ENCODE measurements at regions not wholly inside any gene's neighbourhood (a gene's known extent, or its start where the extent isn't known, plus 50 kb on each side); places are given as distances from the start of the nearest gene placed in this dataset.
"Not testable (repeated sequence)": the region's sequence is repeated elsewhere in the genome, so short reads cannot be mapped to it uniquely, and the experiment has no call there.

DNA sequence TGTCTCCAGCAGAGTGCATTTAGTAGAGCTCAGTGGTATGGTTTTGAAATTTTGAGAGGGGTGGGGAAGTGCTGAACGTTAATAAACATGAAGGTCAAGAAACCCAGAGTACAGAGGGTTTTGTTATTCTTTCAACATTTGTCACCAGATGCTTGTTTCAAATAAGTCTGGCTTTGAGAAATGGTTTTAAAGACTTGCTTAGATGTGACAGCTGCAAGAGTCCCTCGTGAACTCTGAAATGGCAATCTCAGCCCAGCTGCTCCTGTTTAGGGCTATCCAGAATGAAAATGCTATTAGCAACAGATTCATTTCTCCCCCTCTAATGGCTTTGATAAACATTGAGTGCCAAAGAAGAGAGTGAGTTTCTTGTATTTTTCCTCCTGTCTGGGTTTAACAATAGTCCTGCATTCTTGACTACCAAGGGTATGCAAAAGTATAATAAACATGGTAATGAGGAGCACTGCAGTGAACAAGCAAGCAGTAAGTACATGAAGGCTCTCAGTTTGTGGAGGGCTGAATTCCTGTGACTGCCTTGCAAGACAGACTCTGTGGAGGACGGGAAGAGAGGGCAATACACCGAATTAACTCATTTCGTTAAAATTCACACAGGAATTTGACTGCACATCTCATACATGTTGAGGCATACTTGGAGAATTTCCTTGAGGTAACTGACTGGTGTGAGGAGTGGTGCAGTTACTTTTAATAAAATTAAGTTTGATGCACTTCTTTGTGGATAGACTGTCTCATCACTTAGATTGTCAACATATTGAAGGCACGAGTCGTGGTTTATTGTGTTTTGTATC is 490.9 kb downstream of the REEP3 start:
- Mint-ChIP-seq H3K4me3 (no peak overlapping the region), H3K4me1 (no peaks in the 10 kb centered on the region), H3K9me3 (no peaks in the 10 kb centered on the region), H3K36me3 (no peaks in the 10 kb centered on the region), H3K27me3 (no peaks in the 10 kb centered on the region), H3K27ac (no peak overlapping the region)
- CTCF ChIA-PET, result no interaction called here
- no peak for DNase-seq

DNA sequence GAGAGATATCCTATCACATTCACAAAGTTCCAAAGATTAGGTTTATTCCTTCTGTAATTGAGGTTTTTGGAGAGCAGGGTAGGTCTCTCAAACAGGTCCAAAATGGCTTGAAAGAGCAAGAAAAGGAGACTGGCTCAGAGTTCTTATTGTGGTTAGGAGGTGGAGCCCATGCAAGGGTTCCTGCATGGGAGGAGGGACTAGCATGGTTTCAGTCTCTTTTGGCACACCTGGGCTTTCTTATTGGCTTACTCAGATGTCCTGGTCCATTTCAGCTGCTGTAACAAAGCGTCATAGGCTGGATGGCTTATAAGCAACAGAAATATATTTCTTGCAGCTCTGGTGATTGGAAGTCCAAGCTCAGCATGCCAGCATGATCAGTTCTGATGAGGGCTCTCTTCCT is 493.1 kb downstream of the REEP3 start:
- Mint-ChIP-seq H3K27ac (no peak overlapping the region), H3K27me3 (no peaks in the 10 kb centered on the region), H3K36me3 (no peaks in the 10 kb centered on the region), H3K4me3 (no peak overlapping the region), H3K9me3 (no peaks in the 10 kb centered on the region), H3K4me1 (no peaks in the 10 kb centered on the region)
- CTCF ChIA-PET, result no interaction called here
- no peak for DNase-seq

DNA sequence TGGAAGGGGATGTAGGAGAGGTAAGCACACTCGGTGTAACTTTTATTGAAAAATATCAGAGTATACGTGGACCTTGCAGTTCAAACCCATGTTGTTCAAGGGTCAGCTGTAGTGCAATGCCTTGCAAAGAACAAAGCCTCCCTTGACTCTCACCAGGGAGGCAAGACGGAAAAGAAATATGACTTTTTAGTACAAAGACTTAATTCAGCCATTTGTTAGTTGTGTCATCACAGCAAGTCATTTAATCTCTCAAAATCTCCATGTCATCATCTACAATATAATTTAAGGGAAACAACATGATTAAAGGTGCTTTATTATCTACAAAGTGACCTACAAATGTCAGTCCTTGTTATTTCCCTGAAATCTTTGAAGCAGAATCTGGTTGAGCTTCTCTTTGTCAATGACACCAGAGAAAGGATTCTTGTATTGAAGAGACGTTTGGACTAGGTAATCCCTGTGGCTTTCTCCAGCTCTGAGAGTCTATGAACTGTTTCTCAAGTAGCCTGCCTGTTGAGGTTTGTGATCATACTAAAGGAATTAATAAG is 502.8 kb downstream of the REEP3 start:
- DNase-seq, result no peak
- H3K36me3 Mint-ChIP-seq, result no peaks in the 10 kb centered on the region
- H3K27me3 Mint-ChIP-seq, result no peaks in the 10 kb centered on the region
- no peaks in the 10 kb centered on the region for H3K9me3 Mint-ChIP-seq
- H3K27ac Mint-ChIP-seq, result no peak overlapping the region
- CTCF ChIA-PET, result no interaction called here
- no peaks in the 10 kb centered on the region for H3K4me1 Mint-ChIP-seq
- no peak overlapping the region for H3K4me3 Mint-ChIP-seq

DNA sequence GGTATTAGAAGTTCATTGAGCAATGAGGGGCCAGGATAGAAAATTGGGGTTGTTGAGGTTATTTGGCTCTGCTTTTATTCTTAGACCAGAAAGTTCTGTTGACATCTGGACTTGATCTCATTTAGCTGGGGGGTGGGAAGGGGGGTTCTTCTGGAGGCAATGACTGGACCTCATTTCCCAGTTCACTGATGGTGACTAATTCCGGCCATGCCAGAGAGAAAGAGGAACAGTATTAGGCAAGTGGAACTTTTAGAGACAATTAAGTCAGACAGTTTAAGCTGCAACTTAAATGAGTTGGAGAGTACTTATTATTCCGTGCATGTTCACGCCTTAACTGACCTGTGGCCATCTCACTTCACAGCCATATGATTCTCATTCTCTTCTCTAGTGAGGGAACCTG is 512.5 kb downstream of the REEP3 start:
- Mint-ChIP-seq H3K9me3 (no peaks in the 10 kb centered on the region), H3K4me3 (no peak overlapping the region), H3K4me1 (no peaks in the 10 kb centered on the region), H3K36me3 (no peaks in the 10 kb centered on the region), H3K27me3 (peaks cover 13% of the 10 kb centered on the region), H3K27ac (no peak overlapping the region)
- CTCF ChIA-PET, result interaction anchor here (1.2 kb wide), 1 partner anchor 9 kb away, joined by 3 read pairs; no protein-coding TSS in a partner anchor
- no peak for DNase-seq

DNA sequence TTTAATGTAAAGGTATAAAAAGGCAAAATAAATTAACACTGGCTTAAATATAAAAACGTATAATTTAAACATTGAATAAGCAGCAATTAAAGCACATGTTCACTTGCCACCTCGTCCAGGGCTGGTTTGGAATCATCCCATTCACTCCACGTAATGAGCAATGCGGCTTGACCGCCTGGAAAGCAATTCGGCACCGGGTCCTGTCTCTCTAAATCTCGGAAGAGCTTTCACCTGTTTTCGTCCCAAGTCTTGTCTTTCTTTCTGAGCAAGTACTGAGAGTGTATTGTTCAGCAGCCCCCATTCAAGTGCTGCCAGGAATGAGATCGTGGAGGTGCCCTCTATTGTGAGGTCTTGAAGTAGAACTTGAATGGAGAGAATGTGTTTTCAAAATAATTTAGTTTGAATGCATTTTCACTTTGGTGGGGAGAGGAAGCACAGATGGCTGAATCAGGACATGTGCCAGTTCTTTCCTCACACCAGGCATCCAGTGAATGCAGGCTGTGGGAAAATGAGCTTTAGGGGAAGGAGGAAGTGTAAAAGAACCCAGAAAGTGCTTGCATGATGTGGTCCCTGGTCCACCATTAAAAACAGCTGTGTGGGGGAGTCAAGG is 515.2 kb downstream of the REEP3 start:
- H3K4me1 Mint-ChIP-seq, result peaks cover 5% of the 10 kb centered on the region
- no peaks in the 10 kb centered on the region for H3K36me3 Mint-ChIP-seq
- peaks cover 9% of the 10 kb centered on the region for H3K27me3 Mint-ChIP-seq
- CTCF ChIA-PET, result no interaction called here
- H3K9me3 Mint-ChIP-seq, result no peaks in the 10 kb centered on the region
- H3K27ac Mint-ChIP-seq, result no peak overlapping the region
- no peak overlapping the region for H3K4me3 Mint-ChIP-seq
- no peak for DNase-seq

DNA sequence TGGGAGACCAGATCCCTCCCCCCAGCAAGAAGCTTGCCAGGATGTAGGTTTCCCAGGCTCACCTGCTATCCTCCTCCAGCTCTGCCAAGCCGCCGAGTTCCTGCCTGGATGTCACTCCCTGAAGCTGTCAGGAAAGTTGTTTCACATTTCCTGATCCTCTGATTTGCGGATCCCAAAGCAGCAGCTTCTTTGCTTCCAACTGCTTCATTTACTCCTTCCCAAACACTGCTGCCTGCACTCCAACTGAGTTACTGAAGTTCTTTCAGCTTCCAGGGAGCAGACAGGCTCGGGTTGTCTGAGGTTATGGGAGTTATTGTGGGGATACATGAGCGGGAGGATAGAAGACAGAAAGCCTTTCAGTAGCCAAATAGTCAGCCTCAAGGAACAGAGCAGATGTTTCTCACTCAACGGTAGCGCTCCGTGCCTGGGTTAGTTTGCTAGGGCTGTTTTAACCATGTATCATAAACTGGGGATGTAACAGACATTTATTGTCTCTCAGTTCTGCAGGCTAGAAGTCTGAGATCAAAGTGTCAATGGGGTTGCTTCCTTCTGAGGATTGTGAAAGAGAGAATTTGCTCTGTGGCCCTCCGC is 516.0 kb downstream of the REEP3 start:
- Mint-ChIP-seq H3K36me3 (no peaks in the 10 kb centered on the region), H3K9me3 (no peaks in the 10 kb centered on the region), H3K27me3 (peaks cover 9% of the 10 kb centered on the region), H3K4me3 (no peak overlapping the region), H3K27ac (no peak overlapping the region), H3K4me1 (peaks cover 5% of the 10 kb centered on the region)
- CTCF ChIA-PET, result no interaction called here
- no peak for DNase-seq

DNA sequence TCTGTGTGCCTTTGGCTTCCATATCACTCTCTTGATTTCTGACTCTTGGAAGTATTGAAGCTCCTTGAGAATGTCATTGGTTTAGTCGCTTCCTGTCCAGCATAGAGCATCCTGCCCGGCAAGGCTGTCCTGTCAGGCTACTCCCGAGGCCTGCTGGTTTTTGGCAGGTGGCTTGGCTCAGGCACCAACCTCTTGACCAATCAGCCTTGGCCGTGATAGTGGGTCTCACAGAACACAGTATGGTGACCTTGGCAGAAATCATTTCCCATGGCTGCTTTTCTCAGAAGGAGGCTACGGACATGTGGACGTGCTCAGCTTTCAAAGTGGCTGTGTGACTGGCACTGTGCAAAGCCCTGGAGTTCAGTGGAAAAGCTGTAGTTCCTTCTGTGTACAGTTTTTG is 516.9 kb downstream of the REEP3 start:
- no peak for DNase-seq
- CTCF ChIA-PET, result no interaction called here
- Mint-ChIP-seq H3K4me3 (no peak overlapping the region), H3K4me1 (peaks cover 5% of the 10 kb centered on the region), H3K36me3 (no peaks in the 10 kb centered on the region), H3K27ac (no peak overlapping the region), H3K9me3 (no peaks in the 10 kb centered on the region), H3K27me3 (peaks cover 9% of the 10 kb centered on the region)

DNA sequence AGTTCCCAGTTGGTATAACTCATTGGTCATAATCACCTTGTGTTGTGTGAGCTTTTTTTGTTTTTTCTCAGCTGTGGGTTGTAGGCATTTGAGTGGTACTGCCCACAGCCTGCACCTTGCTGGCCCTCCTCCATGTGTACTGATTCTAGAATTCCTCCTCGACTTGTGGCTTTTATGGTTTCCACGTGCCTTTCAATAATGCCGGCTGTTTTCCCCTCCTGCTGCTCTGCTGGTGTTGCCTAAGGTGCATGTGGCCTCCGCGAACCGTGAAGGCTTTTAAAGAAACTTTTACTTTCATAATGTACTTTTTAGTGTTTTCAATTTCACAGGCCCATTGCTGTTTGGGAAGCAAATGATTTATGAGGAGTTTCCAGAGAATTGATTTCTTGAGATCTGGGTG is 518.0 kb downstream of the REEP3 start:
- CTCF ChIA-PET, result interaction anchor here (1.2 kb wide), 1 partner anchor 173 kb away, joined by 3 read pairs; no protein-coding TSS in a partner anchor
- no peaks in the 10 kb centered on the region for H3K9me3 Mint-ChIP-seq
- H3K4me3 Mint-ChIP-seq, result no peak overlapping the region
- no peaks in the 10 kb centered on the region for H3K36me3 Mint-ChIP-seq
- peaks cover 5% of the 10 kb centered on the region for H3K4me1 Mint-ChIP-seq
- DNase-seq, result no peak
- peaks cover 9% of the 10 kb centered on the region for H3K27me3 Mint-ChIP-seq
- no peak overlapping the region for H3K27ac Mint-ChIP-seq

DNA sequence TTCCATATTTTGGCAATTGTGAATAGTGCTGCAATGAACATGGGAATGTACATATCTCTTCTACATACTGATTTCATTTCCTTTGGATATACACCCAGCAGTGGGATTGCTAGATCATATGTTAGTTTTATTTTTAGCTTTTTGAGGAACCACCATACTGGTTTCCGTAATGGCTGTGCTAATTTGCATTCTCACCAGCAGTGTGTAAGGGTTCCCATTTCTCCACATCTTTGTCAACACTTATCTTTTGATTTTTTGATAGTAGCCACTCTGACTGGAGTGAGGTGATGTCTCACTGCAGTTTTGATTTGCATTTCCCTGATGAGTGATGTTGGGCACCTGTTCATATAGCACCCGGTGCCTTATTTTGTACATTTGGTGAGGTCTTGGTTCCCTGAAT is 519.6 kb downstream of the REEP3 start:
- no peak overlapping the region for H3K4me3 Mint-ChIP-seq
- CTCF ChIA-PET, result interaction anchor here (0.8 to 3.1 kb wide), 7 partner anchors 9 to 174 kb away, joined by 3 to 12 read pairs (median 4); no protein-coding TSS in a partner anchor
- H3K27ac Mint-ChIP-seq, result no peak overlapping the region

DNA sequence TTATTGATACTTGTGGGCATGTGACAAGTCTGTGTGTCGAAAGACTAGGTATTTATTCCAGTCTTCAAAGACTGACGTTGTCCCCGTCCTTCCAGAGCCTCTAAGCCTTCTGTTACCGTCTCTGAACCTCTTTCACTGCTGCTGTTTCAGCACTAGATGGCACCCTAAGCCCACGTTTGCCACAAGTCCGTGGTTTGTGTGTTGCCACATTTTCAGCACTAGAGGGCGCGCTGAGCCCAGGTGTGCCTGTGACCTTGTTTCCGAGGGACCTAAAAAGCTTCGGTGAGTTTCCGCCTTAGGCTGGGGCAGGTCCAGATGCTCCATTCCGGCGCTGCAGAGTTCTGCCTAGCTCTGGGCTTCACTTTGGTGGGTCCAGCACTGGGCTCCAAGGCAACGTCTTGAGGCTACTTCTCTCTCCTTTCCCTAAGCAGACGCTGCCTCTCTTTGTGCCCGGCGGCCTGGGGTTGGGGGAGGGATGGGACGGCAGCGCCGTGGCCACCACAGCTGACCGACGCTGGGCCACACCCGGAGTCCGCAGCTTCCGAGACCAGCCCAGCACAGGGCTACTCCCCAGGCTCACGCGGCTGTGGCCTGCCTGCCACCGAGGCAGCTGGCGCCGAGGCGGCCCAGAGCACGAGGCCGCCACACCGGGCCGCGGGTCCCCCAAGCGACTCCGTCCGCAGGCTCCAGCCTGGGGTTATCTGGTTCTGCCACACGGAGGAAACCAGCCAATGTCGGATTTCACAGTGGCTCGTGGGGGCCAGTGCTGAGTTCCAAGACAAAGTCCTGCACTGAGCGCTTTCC is 520.2 kb downstream of the REEP3 start:
- no peak overlapping the region for H3K27ac Mint-ChIP-seq
- CTCF ChIA-PET, result interaction anchor here (0.6 to 3.1 kb wide), 14 partner anchors 8 to 175 kb away, joined by 3 to 12 read pairs (median 4); no protein-coding TSS in a partner anchor
- H3K4me1 Mint-ChIP-seq, result peaks cover 5% of the 10 kb centered on the region
- peak overlapping the region; percentile 36 for H3K4me3 Mint-ChIP-seq
- peak; percentile 88 for DNase-seq
- peaks cover 4% of the 10 kb centered on the region for H3K27me3 Mint-ChIP-seq
- no peaks in the 10 kb centered on the region for H3K9me3 Mint-ChIP-seq
- no peaks in the 10 kb centered on the region for H3K36me3 Mint-ChIP-seq

More for the DNA sequence above, 519.6 kb downstream of the REEP3 start:
- Mint-ChIP-seq H3K27me3 (peaks cover 4% of the 10 kb centered on the region), H3K9me3 (no peaks in the 10 kb centered on the region), H3K4me1 (peaks cover 5% of the 10 kb centered on the region), H3K36me3 (no peaks in the 10 kb centered on the region)
- DNase-seq, result no peak

DNA sequence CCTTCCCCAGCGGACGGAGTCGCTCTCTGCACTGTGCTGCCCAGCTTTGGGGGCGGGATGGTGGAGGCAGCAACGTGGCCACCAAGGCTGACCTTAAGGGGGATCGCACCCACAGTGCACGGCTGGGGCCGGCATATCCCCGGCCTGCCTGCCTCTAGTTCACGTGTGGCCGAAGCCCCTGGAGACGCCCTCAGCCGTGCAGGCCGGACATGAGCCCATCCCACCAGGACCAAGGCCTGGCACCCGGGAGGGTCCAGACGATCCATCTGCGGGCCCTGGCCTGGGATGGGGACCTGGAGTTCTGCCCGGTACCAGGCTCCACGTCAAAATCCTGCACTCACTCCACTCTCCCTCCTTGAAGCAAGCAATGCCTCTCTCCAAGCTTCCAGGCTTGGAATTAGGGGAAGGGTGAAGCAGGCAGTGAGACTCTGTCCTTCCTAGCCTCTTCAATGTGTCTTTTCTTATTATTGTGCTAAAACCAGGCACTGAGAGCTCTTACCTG is 520.8 kb downstream of the REEP3 start:
- Mint-ChIP-seq H3K4me1 (peaks cover 5% of the 10 kb centered on the region), H3K9me3 (no peaks in the 10 kb centered on the region), H3K27ac (no peak overlapping the region), H3K27me3 (no peaks in the 10 kb centered on the region), H3K36me3 (no peaks in the 10 kb centered on the region), H3K4me3 (no peak overlapping the region)
- CTCF ChIA-PET, result interaction anchor here (0.7 to 3.1 kb wide), 12 partner anchors 9 to 175 kb away, joined by 3 to 12 read pairs (median 4); no protein-coding TSS in a partner anchor
- DNase-seq, result no peak

DNA sequence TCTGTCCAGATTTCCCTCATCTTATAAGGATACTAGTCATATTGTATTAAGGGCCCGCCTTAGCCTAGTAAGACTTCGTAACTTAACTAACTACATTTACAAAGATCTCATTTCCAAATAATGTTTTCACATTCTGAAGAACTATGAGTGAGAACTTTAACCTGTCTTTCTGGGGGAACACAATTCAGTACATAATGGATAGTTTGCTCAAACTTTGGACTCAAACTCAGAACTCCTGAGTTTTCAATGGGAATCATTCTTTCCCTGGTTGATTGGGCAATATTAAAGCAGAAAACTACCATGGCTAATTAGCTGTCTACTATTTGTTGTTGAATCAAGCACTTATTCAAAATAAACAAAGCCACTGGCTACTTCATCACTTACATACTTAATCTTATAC is 522.9 kb downstream of the REEP3 start:
- Mint-ChIP-seq H3K27ac (no peak overlapping the region), H3K4me1 (peaks cover 5% of the 10 kb centered on the region), H3K36me3 (no peaks in the 10 kb centered on the region), H3K4me3 (no peak overlapping the region), H3K9me3 (no peaks in the 10 kb centered on the region), H3K27me3 (no peaks in the 10 kb centered on the region)
- CTCF ChIA-PET, result interaction anchor here (0.7 kb wide), 1 partner anchor 180 kb away, joined by 3 read pairs; no protein-coding TSS in a partner anchor
- no peak for DNase-seq

DNA sequence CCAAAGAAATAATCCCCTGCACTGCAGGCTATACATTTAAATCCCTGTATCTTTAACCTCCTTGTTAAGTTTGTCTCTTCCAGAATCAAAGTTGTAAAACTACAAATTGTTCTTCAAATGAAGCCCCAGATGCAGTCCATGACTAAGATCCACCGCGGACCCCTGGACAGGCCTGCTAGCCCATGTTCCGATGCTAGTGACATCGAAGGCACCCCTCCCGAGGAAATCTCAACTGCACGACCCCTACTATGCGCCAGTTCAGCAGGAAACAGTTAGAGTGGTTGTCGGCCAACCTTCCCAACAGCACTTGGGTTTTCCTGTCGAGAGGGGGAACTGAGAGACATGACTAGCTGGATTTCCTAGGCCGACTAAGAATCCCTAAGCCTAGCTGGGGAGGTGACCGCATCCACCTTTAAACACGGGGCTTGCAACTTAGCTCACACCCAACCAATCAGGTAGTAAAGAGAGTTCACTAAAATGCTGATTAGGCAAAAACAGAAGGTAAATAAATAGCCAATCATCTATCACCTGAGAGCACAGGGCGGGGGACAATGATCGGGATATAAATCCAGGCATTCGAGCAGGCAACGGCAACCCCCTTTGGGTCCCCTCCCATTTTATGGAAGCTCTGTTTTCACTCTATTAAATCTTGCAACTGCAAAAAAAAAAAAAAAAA is 523.9 kb downstream of the REEP3 start:
- not testable (repeated sequence) for H3K36me3 Mint-ChIP-seq, H3K27ac Mint-ChIP-seq, DNase-seq, H3K4me1 Mint-ChIP-seq, H3K27me3 Mint-ChIP-seq, H3K4me3 Mint-ChIP-seq, H3K9me3 Mint-ChIP-seq
- CTCF ChIA-PET, result interaction anchor here (0.7 to 1.2 kb wide), 2 partner anchors 67 to 181 kb away, joined by 3 read pairs; no protein-coding TSS in a partner anchor

Measured in activated naive CD4-positive, alpha-beta T cell treated with anti-CD3 and anti-CD28 coated beads, Interleukin-2, amount 10 ng/mL, durations not matched to agents 7 days and 5 days (primary cell).